ENCODE measurements at regions not wholly inside any gene's neighbourhood (a gene's known extent, or its start where the extent isn't known, plus 50 kb on each side); places are given as distances from the start of the nearest gene placed in this dataset.
A peak's percentile ranks its signal among the peaks of the same experiment; 100 is the strongest.
"Not testable (repeated sequence)": the region's sequence is repeated elsewhere in the genome, so short reads cannot be mapped to it uniquely, and the experiment has no call there.

- DNase-seq (ENCODE audit: low spot score) = not testable (repeated sequence)
Observed at GRCh38 chr17:30638968-30639367, 161.8 kb downstream of the GOSR1 start.

- DNase-seq (ENCODE audit: low spot score) = not testable (repeated sequence)
Observed at GRCh38 chr17:30631651-30632050, 154.4 kb downstream of the GOSR1 start.

- not testable (repeated sequence) for DNase-seq (ENCODE audit: low spot score)
Observed at GRCh38 chr17:30625380-30625779, 148.2 kb downstream of the GOSR1 start.

GRCh38 chr17:30624180-30624579 is 147.0 kb downstream of the GOSR1 start:
- peak; percentile 30 for DNase-seq (ENCODE audit: low spot score)

GRCh38 chr17:30609682-30610081 is 132.5 kb downstream of the GOSR1 start:
- not testable (repeated sequence) for DNase-seq (ENCODE audit: low spot score)

- DNase-seq (ENCODE audit: low spot score) = no peak
Observed at GRCh38 chr17:30605523-30605922, 128.3 kb downstream of the GOSR1 start.

- DNase-seq (ENCODE audit: low spot score) = no peak
Observed at GRCh38 chr17:30605027-30605426, 127.8 kb downstream of the GOSR1 start.

GRCh38 chr17:30602396-30602795 is 125.2 kb downstream of the GOSR1 start:
- not testable (repeated sequence) for DNase-seq (ENCODE audit: low spot score)

- DNase-seq (ENCODE audit: low spot score) = not testable (repeated sequence)
Observed at GRCh38 chr17:30601984-30602383, 124.8 kb downstream of the GOSR1 start.

- DNase-seq (ENCODE audit: low spot score) = peak; percentile 65
Observed at GRCh38 chr17:30600830-30601494, 123.8 kb downstream of the GOSR1 start.

- peak; percentile 99 for DNase-seq (ENCODE audit: low spot score)
Observed at GRCh38 chr17:30600060-30600829, 123.0 kb downstream of the GOSR1 start.

GRCh38 chr17:30599428-30600059 is 122.3 kb downstream of the GOSR1 start:
- DNase-seq (ENCODE audit: low spot score) = no peak

GRCh38 chr17:30597776-30598288 is 120.6 kb downstream of the GOSR1 start:
- DNase-seq (ENCODE audit: low spot score) = no peak

GRCh38 chr17:30596948-30597775 is 120.0 kb downstream of the GOSR1 start:
- DNase-seq (ENCODE audit: low spot score) = not testable (repeated sequence)

- DNase-seq (ENCODE audit: low spot score) = not testable (repeated sequence)
Observed at GRCh38 chr17:30594953-30595371, 117.8 kb downstream of the GOSR1 start.

GRCh38 chr17:30594223-30594952 is 117.2 kb downstream of the GOSR1 start:
- no peak for DNase-seq (ENCODE audit: low spot score)

- DNase-seq (ENCODE audit: low spot score) = no peak
Observed at GRCh38 chr17:30590081-30590733, 113.0 kb downstream of the GOSR1 start.

GRCh38 chr17:30589431-30589830 is 112.2 kb downstream of the GOSR1 start:
- no peak for DNase-seq (ENCODE audit: low spot score)

- DNase-seq (ENCODE audit: low spot score) = no peak
Observed at GRCh38 chr17:30588798-30589247, 111.6 kb downstream of the GOSR1 start.

- DNase-seq (ENCODE audit: low spot score) = no peak
Observed at GRCh38 chr17:30586818-30587595, 109.8 kb downstream of the GOSR1 start.
